Lung (tissue), 11 donors: ENCODE measurements at regions not wholly inside any gene's neighbourhood (a gene's known extent, or its start where the extent isn't known, plus 50 kb on each side); places are given as distances from the start of the nearest gene placed in this dataset.

Experiments
- ATAC-seq: fragments of 200-7000 bp; cut with Tn5 transposase; one replicate; pipeline ENCODE4 v1.9.1; 2020; ENCODE audit warnings: moderate number of reproducible peaks; ENCODE audit not compliant: insufficient read depth, low FRiP score
- DNase-seq, 3 donors: peaks; one replicate each; pipeline ENCODE4 v3.0.0-alpha.2; 2013 to 2017
- H3K27ac ChIP-seq, 2 donors: one replicate each; pipeline ENCODE4 v1.5.1; 2013; ENCODE audit warnings: mild to moderate bottlenecking in 2 of 2, moderate library complexity in 2 of 2, control low read depth in 1 of 2, inconsistent platforms in 1 of 2, low read depth in 1 of 2, low read length in 1 of 2
- H3K27me3 ChIP-seq, 3 donors: one replicate each; pipeline ENCODE4 v1.5.1; 2013; ENCODE audit warnings: low read length in 2 of 3; ENCODE audit not compliant: control insufficient read depth in 3 of 3, insufficient read depth in 3 of 3
- H3K36me3 ChIP-seq, 4 donors: one replicate each; pipeline ENCODE4 v1.5.1; 2013; ENCODE audit warnings: low read length in 4 of 4, mild to moderate bottlenecking in 1 of 4, moderate library complexity in 1 of 4; ENCODE audit not compliant: control insufficient read depth in 4 of 4, insufficient read depth in 4 of 4
- H3K4me1 ChIP-seq, 5 donors: one replicate each; pipeline ENCODE4 v1.5.1; 2013; ENCODE audit warnings: low read length in 5 of 5, mild to moderate bottlenecking in 2 of 5, moderate library complexity in 1 of 5; ENCODE audit not compliant: control insufficient read depth in 5 of 5, insufficient read depth in 5 of 5
- H3K4me3 ChIP-seq: one replicate; pipeline ENCODE4 v1.5.1; 2013; ENCODE audit warnings: mild to moderate bottlenecking, control low read depth, moderate library complexity
- H3K9ac ChIP-seq, 2 donors: one replicate each; pipeline ENCODE4 v1.5.1; 2013; ENCODE audit warnings: low read length in 2 of 2, control low read depth in 1 of 2; ENCODE audit not compliant: insufficient read depth in 1 of 2
- H3K9me3 ChIP-seq, 4 donors: one replicate each; pipeline ENCODE4 v1.5.1; 2013; ENCODE audit warnings: low read length in 3 of 4, mild to moderate bottlenecking in 1 of 4, moderate library complexity in 1 of 4; ENCODE audit not compliant: control insufficient read depth in 4 of 4, insufficient read depth in 3 of 4
- CTCF ChIP-seq: IDR thresholded peaks from 2 replicates; pipeline ENCODE4 v1.5.1; 2012; ENCODE audit warnings: mild to moderate bottlenecking; ENCODE audit errors: control extremely low read depth, extremely low read depth
- WGBS, 2 donors: extraction: QIAGEN DNeasy Blood & Tissue Kit; methylation state at CpG; one replicate each; pipeline ENCODE4 v1.1.7; 2013; 5-methylcytosine and 5-hydroxymethylcytosine counted together
- donor health status: control.
- donor health status: control.
- donor health status: Bipolar disorder and iron deficiency.
- donor health status: healthy.
- donor health status: DM: yes; HTN: yes; CAD: no.

GRCh38 chr6:117137711-117138110, 127.6 kb upstream of the VGLL2 start:
- peak overlapping the region in 1 of 2 donors; percentile 1 for H3K27ac ChIP-seq
- no peak for DNase-seq
- no peak overlapping the region for H3K9ac ChIP-seq
- no peaks in the 10 kb centered on the region for H3K27me3 ChIP-seq
- H3K9me3 ChIP-seq, result no peaks in the 10 kb centered on the region
- H3K4me1 ChIP-seq, result peaks cover 0 to 8% (median 0%) of the 10 kb centered on the region in 5 donors
- WGBS, 2 donors, result 96 to 98% methylated on average over 4 of the region's 4 CpGs
- no peaks in the 10 kb centered on the region for H3K36me3 ChIP-seq
- ATAC-seq, result no peak
- no peak overlapping the region for H3K4me3 ChIP-seq
- no peak for TF ChIP-seq CTCF

- ATAC-seq (no peak), DNase-seq (no peak)
- no peak overlapping the region for H3K4me3 ChIP-seq
- H3K36me3 ChIP-seq, result no peaks in the 10 kb centered on the region
- H3K9ac ChIP-seq, result no peak overlapping the region
- peaks cover 0 to 10% (median 0%) of the 10 kb centered on the region in 5 donors for H3K4me1 ChIP-seq
- no peaks in the 10 kb centered on the region for H3K9me3 ChIP-seq
- peak overlapping the region in 1 of 2 donors; percentile 66 for H3K27ac ChIP-seq
- TF ChIP-seq CTCF, result no peak
- H3K27me3 ChIP-seq, result no peaks in the 10 kb centered on the region
- 84 to 88% methylated on average over 2 of the region's 2 CpGs for WGBS, 2 donors
Measured at GRCh38 chr6:117138425-117138824, 126.9 kb upstream of the VGLL2 start.

DNA sequence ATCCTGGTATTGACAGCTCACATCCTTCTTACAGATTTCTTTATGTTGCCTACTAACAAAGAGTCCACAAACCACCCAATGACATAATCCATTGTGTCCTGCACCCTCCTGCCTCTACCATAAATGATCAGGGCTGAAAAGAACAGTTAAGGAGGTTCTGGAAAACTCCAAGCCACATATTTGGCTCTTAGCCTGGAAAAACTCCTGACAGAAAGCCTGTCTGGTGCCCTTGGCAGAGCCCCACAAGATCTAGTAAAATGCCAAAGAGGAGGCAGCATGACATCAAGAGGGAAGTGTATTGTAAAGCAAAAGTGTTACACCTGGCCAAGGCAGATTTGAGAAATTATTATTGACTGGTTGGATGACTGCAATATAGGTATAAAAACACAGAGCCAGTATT, 126.4 kb upstream of the VGLL2 start:
- no peak for TF ChIP-seq CTCF
- DNase-seq (no peak), ATAC-seq (no peak)
- Histone ChIP-seq H3K4me3 (no peak overlapping the region), H3K9ac (no peak overlapping the region), H3K27me3 (no peaks in the 10 kb centered on the region), H3K36me3 (no peaks in the 10 kb centered on the region), H3K4me1 (peaks cover 0 to 11% (median 0%) of the 10 kb centered on the region in 5 donors), H3K27ac (peak overlapping the region in 1 of 2 donors; percentile 66), H3K9me3 (no peaks in the 10 kb centered on the region)

DNA sequence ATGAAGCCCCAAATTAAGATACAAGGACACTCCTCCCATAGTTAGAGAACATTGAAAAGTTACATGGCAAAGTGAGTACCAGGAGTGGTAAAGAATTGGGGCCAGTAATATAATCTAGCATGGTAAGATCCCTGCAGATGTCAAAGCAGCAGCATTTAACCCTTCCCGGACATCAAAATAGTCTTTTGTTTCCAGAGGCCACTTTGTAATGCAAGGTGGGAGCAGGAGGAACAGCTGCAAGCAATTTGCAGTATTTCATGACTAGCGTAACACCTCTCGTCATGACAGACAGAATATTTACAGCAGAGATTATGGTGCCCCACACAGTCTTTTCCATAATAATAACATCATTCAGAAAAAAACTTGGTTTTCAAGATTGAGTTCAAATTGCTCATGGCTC, 123.2 kb upstream of the VGLL2 start:
- peaks cover 0 to 8% (median 0%) of the 10 kb centered on the region in 5 donors for H3K4me1 ChIP-seq
- no peak overlapping the region for H3K9ac ChIP-seq
- ATAC-seq, result no peak
- H3K4me3 ChIP-seq, result no peak overlapping the region
- TF ChIP-seq CTCF, result no peak
- no peaks in the 10 kb centered on the region for H3K36me3 ChIP-seq
- WGBS, 2 donors, result 63 to 69% methylated on average over 3 of the region's 3 CpGs
- H3K27me3 ChIP-seq, result no peaks in the 10 kb centered on the region
- no peaks in the 10 kb centered on the region for H3K9me3 ChIP-seq
- no peak overlapping the region for H3K27ac ChIP-seq
- no peak for DNase-seq
